HG02852 (cell line): ENCODE measurements at regions not wholly inside any gene's neighbourhood (a gene's known extent, or its start where the extent isn't known, plus 50 kb on each side); places are given as distances from the start of the nearest gene placed in this dataset.

Experiments used
- ATAC-seq: cut with Tn5 transposase; IDR thresholded peaks from one replicate; pipeline ENCODE4 v1.9.1; 2021; ENCODE audit warnings: mild to moderate bottlenecking, moderate library complexity; ENCODE audit not compliant: unreplicated experiment

DNA sequence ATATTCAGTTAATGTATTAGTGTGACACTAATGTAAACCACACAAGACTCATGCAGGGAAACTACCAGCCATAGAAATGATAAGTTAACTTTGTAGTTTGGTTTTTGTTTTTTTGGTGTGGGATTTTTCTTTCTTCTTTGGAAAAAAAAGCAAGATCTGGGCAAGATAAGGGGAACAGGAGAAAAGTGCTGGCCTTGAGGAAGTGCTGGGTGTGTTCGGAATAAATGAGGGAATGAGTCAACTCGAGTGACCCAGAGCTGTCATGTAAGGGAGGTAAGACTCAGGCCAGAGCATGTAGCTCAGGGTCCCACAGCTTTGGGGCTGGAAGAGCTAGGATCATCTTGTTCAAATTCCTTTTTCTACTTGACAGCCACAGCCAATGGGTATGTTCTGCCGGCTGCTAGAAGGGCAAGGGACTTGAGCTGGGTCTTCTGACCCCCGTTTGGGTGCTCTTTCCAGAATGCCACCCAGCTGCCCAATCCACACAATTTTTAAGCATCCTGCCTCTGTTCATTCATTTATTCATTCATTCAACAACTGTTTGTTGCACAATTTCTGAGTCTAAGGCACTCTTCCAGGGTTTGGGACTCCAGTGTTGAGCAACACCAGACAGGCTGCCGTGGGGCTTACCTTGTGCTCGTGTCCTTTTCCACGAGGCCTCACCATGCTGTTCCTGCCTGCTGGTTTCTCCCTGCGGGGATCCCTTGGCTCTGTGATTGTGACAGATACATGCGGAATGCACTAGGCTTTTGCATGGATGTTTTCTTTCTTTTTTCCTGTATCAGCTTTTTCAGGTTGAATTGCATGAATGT is 54.5 kb downstream of the CLDN34 start:
- no peak for ATAC-seq

- ATAC-seq, result no peak
These were observed 55.0 kb downstream of the CLDN34 start for GRCh38 chrX:10022273-10022541.

GRCh38 chrX:10022580-10023245 is 55.6 kb downstream of the CLDN34 start:
- ATAC-seq, result no peak

DNA sequence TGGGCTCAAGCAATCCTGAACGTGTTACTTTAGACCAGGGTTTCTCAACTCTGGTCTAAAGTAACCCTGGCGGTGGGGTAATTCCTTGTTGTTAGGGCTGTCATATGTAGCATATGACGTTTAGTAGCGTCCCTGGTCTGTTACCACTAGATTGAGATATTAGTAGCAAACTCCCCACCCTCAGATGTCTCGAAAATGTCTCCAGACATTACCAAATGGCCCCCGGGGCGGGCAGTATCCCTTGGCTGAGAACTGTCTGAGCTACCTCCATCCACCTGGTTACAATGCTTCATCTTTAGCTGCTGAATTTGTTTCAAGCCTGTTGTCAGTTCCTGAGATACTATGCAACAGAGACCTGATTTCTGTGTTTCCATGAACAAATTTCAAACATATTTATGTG is 56.7 kb downstream of the CLDN34 start:
- ATAC-seq, result no peak

DNA sequence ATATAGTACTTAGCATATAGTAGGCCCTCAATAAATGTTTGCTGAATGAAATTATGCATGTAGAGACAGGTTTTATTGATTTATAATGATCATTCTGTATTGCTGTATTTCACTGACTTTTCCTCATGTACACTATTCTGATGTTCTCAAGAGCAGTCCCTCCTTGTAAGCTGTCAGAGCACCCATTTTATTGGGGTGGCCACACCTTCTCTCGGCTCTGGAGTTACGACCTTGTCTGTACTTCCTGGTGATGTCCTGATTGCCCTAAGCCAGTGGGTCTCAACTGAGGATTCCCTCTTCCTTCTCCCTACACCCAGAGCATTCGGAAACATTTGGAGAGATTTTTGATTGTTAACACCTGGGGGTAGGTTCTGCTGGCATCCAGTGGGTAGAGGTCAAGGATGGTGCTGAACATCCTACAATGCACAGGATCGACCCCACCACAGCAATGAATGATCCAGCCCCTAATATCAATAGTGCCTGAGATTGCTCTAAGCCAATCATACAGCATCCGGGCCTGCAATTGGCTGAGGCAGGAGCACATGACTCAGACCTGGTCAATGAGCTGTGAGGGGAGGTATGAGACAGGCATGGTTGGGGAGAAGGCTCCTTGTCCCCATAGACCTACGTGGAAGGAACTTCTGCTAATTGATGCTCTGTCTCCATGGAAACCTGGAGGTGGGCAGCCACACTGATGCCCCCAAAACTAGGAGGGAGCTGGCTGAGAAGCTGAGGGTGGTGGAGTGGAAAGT is 58.8 kb downstream of the CLDN34 start:
- ATAC-seq, result no peak

DNA sequence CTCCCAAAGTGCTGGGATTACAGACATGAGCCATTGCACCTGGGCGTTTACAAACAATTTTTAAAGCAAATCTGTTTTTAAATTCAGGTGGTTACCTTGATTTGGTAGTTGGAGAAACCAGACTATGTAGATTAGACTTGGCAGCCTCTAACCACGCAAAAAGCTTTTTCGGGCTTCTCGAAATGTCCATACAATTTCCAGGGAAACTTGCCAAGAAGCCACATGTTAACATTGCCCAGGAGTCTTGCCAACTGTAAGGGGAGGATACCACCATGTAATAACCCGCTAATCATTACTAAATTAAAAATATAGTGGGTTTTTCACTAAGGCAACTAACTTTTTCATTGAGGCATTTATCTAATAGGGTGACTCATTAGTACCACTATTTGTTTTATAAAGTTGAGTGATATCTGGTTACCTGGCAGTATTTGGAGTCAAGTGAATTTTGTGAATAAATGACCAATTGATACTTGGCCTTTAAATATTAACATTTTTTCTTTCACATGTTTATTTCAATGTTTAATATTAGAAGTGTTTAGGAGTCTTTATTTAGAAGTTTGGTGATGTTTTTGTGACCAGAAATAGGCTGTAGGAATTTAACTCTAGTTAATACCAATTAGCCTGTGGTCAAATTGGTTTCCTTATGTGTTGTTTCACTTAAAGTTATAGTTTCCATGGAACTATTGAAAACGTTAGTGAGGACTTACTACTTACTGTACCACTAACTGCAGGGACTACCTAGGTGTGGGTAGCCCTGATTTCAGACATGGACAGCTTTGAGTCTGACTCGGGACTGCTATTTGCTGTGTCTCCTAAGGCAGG is 61.3 kb downstream of the CLDN34 start:
- no peak for ATAC-seq

- ATAC-seq, result no peak
These were observed 63.4 kb downstream of the CLDN34 start for GRCh38 chrX:10030570-10030969.

DNA sequence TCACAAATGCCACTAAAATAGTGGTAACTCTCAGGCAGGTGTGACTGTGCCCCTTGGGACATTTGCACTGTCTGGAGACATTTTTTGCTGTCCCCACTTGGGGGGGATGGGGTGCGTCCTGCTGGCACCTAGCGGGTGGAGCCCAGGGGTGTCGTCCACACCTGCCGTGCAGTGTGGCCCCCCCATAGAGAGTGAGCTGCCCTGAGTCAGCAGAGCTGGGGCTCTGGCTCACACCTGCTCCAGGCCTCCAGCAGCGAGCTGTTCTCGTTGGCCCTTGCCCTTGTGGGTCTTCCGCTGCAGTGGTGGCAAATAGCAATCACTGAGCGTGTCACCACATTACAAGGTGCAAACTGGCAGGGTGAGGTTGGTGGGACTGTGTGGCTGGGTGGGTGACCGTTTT is 64.6 kb downstream of the CLDN34 start:
- no peak for ATAC-seq

DNA sequence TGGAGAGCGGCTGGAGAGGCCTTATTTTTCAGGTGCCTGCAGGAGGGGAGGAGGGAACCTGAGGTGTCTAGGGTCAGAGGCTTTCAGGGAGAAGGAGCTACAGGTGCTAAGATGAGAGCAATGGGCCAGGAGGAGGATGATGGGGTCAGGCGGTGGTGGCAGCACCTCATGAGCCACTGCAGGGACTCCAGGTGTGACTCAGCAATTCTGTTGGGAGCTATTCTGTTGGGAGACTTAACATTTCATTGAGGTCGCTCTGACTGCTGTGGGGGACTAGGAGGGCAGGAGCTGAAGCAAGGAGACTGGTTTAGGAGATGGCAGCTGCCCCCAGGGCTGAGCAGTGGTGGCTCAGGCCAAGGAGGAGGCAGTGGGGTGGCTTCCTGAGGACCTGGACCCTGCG is 65.0 kb downstream of the CLDN34 start:
- no peak for ATAC-seq

- ATAC-seq, result no peak
These were observed 66.3 kb downstream of the CLDN34 start for GRCh38 chrX:10033375-10034007.

GRCh38 chrX:10034740-10035260 is 67.6 kb downstream of the CLDN34 start:
- no peak for ATAC-seq

DNA sequence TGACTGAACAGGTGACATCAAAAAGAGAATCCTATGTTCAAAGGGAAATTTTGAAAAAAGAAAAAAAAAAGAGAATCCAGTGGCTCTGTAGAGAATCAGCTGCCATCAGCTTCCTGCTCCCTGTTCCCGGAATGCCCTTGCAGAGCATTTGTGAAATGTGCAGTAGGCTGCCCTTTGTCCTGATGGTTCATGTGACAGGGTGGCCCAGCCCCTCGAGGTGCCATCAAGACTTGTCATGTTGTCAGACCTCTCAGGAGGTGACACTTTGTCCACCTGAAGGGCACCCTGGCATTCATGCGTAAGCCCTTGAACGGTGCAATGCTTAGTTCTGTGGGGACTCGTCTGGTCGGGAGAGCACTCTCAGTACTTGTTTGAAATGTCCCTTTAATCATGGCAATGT is 71.4 kb downstream of the CLDN34 start:
- no peak for ATAC-seq

GRCh38 chrX:10039821-10040793 is 72.9 kb downstream of the CLDN34 start:
- ATAC-seq, result no peak

DNA sequence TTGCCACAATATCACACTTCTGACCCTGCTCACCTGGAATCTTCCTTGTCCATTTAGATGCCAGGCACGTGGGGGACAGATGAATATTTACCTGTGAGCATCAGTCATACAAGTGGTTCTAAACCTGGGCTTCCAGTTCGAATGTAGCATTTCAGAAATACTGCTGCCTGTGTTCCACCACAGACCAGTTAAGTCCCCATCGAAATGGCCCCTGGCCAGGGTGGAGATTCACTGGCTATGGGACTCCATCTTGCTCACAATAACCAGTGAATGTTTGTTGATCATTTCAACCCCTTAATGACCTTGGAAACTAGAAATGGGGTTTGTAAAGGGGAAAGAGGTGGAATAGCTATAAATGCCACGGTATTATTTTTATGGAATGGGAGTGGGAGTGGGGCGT is 73.8 kb downstream of the CLDN34 start:
- ATAC-seq, result no peak

GRCh38 chrX:10041383-10041782 is 74.2 kb downstream of the CLDN34 start:
- ATAC-seq, result no peak

DNA sequence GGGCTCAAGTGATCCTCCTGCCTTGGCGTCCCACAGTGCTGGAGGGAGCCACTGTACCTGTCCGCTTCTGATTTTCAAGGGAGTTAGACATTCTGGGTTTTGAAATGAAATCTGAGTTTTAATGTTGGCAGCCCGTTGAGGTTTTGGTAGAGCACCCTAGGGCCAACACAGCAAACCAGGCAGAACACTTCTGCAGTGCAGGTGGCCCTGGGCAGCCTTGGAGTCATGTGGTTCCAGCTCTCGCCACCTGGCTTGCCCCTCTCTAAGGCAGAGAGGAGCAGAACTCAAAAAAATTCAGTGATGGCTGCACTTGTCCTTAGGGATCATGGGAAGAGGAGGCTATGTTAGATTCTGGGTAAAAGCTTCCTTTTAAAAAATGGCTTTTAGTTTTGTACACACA is 74.9 kb downstream of the CLDN34 start:
- no peak for ATAC-seq

DNA sequence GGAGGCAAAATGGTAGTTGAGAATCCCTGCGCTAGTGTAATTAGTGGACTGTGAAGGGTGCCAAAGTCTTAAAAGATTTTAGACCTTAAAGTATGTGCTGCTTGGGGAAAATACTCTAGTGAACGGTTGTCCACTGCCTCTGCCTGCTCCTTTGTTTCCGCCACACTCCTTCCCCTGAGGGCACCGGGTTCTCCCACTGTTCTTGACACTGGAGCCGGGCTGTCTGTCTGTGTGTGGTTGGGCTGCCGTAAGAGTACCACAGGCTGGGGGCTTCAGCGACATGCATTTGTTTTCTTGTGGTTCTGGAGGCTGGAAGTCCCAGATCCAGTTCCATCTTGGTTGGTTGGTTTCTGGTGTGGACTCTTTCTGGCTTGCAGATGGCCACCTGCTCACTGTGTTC is 76.2 kb downstream of the CLDN34 start:
- ATAC-seq, result no peak

- ATAC-seq, result no peak
These were observed 76.9 kb downstream of the CLDN34 start for GRCh38 chrX:10044021-10044420.

DNA sequence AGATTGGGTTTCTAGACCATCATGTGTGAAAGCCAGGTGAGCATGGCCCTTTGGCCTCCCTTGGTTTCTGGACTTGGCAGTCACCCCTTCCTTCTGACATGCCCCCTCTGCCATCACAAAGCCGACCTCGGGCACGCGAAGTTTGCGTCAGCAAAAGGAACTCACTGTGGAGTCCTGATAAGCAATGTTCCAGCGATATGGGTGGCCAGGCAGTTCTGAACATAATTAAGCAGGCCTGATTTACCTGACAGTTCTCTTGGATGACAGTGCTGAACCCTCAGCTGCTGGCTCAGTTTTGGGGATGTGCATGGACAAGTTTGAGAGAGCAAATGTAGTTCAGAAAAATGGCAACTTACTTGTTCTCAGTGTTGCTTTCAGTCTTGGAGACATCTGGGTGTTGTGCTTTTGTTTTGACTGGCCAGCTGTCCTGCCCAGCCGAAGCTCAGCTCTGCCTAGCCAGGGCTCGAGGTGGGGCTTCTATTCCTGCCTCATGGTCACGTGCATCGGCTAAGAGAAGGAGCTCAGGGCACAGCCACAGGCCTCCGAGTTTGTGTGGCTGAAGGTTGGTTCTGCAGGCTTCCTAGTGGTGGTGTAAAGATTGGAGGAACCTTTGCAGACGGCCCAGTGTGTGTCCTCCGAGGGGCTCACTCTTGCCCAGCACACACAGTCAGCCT is 78.3 kb downstream of the CLDN34 start:
- ATAC-seq, result no peak
